A549 (cell line): ENCODE measurements at regions not wholly inside any gene's neighbourhood (a gene's known extent, or its start where the extent isn't known, plus 50 kb on each side); places are given as distances from the start of the nearest gene placed in this dataset.
"Not testable (repeated sequence)": the region's sequence is repeated elsewhere in the genome, so short reads cannot be mapped to it uniquely, and the experiment has no call there.

ENCODE experiments used
- ATAC-seq, 2 experiments: fragments of 200-7000 bp in 1 of 2; fragments of >200 bp in 1 of 2; cut with Nextera tagmentation in 1 of 2; cut with Tn5 transposase in 1 of 2; 3 replicates each; pipeline versions ENCODE4 v1.8.0 to v1.9.1; 2018 to 2020; ENCODE audit warnings: mild to moderate bottlenecking in 1 of 2, moderate library complexity in 1 of 2
- CTCF ChIA-PET: fragments of 300-600 bp; sonication (Branson Sonifier 250); formaldehyde crosslinking; extraction: SDS; loops from one replicate; lab custom pipeline; 2021; ENCODE audit warnings: antibody characterized with exemption, inconsistent platforms; lab: Yijun Ruan, JAX
- POLR2A ChIA-PET: fragments of 350-600 bp; formaldehyde crosslinking; extraction: SDS; loops from one replicate; lab custom pipeline; 2021; ENCODE audit warnings: antibody characterized with exemption, inconsistent platforms; lab: Yijun Ruan, JAX
- DNase-seq, 2 experiments: peaks; one replicate each; pipeline versions ENCODE4 v3.0.0 to v3.0.0-alpha.2; 2011 to 2016; ENCODE audit warnings: low read depth in 1 of 2, low spot score in 1 of 2
- FAIRE-seq: peaks from 2 replicates; lab custom pipeline; 2011; peaks lifted over from hg19 to GRCh38; lab: Jason Lieb, UNC
- H3K27ac ChIP-seq, 2 experiments: fragments of >200 bp; sonication (Bioruptor Twin); formaldehyde crosslinking; 3 replicates each; pipeline ENCODE4 v1.5.1; 2016 to 2017
- H3K4me1 ChIP-seq: fragments of >200 bp; sonication (Bioruptor Twin); formaldehyde crosslinking; 3 replicates; pipeline ENCODE4 v1.6.1; 2016
- H3K4me2 ChIP-seq: fragments of >200 bp; sonication (Bioruptor Twin); formaldehyde crosslinking; 3 replicates; pipeline ENCODE4 v1.6.1; 2016
- H3K4me3 ChIP-seq: fragments of >200 bp; sonication (Bioruptor Twin); formaldehyde crosslinking; 3 replicates; pipeline ENCODE4 v1.5.1; 2016
- H3K9me3 ChIP-seq: fragments of >200 bp; sonication (Bioruptor Twin); formaldehyde crosslinking; 3 replicates; pipeline ENCODE4 v1.6.1; 2016
- CTCF ChIP-seq: fragments of >200 bp; sonication (Bioruptor Twin); formaldehyde crosslinking; IDR thresholded peaks from 3 replicates; pipeline ENCODE4 v1.5.1; 2016
- EHF ChIP-seq: fragments of 250-450 bp; sonication (Bioruptor Pico); IDR thresholded peaks from 2 replicates; pipeline ENCODE4 v1.5.0; 2020; ENCODE audit warnings: mild to moderate bottlenecking
- FOSB ChIP-seq: fragments of 250-450 bp; sonication (Bioruptor Pico); IDR thresholded peaks from 2 replicates; pipeline ENCODE4 v1.5.0; 2020; ENCODE audit warnings: mild to moderate bottlenecking, moderate library complexity
- HOXA7 ChIP-seq: fragments of 250-450 bp; sonication (Bioruptor Pico); IDR thresholded peaks from 2 replicates; pipeline ENCODE4 v1.5.0; 2020; ENCODE audit warnings: mild to moderate bottlenecking, moderate library complexity
- HOXB13 ChIP-seq: fragments of 250-450 bp; sonication (Bioruptor Pico); IDR thresholded peaks from 2 replicates; pipeline ENCODE4 v1.5.0; 2020; ENCODE audit warnings: low read depth, mild to moderate bottlenecking, moderate library complexity
- MAZ ChIP-seq: fragments of 150-350 bp; IDR thresholded peaks from 2 replicates; pipeline ENCODE4 v1.6.1; 2014; ENCODE audit warnings: antibody characterized with exemption, low read depth, low read length, borderline replicate concordance
- NPAS2 ChIP-seq: fragments of 250-450 bp; sonication (Bioruptor Pico); IDR thresholded peaks from 2 replicates; pipeline ENCODE4 v1.8.0; 2022; ENCODE audit warnings: mild to moderate bottlenecking, moderate library complexity, borderline replicate concordance
- RAD21 ChIP-seq, 2 experiments: fragments of >200 bp in 1 of 2; sonication (Bioruptor Twin) in 1 of 2; formaldehyde crosslinking in 1 of 2; IDR thresholded peaks in 1 of 2; conservative IDR thresholded peaks in 1 of 2; 2 replicates in 1 of 2; 3 replicates in 1 of 2; pipeline ENCODE4 v1.6.1; 2012 to 2018; ENCODE audit warnings: inconsistent platforms in 1 of 2
- REST ChIP-seq: fragments of 200-600 bp; sonication (generic); IDR thresholded peaks from 2 replicates; pipeline ENCODE4 v1.6.1; 2016; ENCODE audit warnings: antibody characterized with exemption, mild to moderate bottlenecking, moderate library complexity
- RNF2 ChIP-seq: fragments of 200-600 bp; sonication (generic); IDR thresholded peaks from 2 replicates; pipeline ENCODE4 v1.6.1; 2016; ENCODE audit warnings: low read depth, mild to moderate bottlenecking, antibody characterized with exemption, moderate library complexity, borderline replicate concordance
- SMC3 ChIP-seq: fragments of >200 bp; sonication (Bioruptor Twin); formaldehyde crosslinking; IDR thresholded peaks from 3 replicates; pipeline ENCODE4 v1.6.1; 2018; ENCODE audit warnings: inconsistent platforms
- ZC3H11A ChIP-seq: fragments of 450-650 bp; IDR thresholded peaks from 2 replicates; pipeline ENCODE4 v1.6.1; 2014; ENCODE audit warnings: antibody characterized with exemption, mild to moderate bottlenecking
- ZSCAN20 ChIP-seq: fragments of 250-450 bp; sonication (Bioruptor Pico); IDR thresholded peaks from 2 replicates; pipeline ENCODE4 v1.8.0; 2022; ENCODE audit warnings: mild to moderate bottlenecking, moderate library complexity
- WGBS: methylation state at CpG from one replicate; pipeline ENCODE4 v1.1.6; 2017; ENCODE audit errors: missing lambda C conversion rate; 5-methylcytosine and 5-hydroxymethylcytosine counted together
- TF ChIP-seq, protein P1 (sequence below): IDR thresholded peaks from 2 replicates; pipeline ENCODE4 v1.6.1; 2012; ENCODE audit warnings: low read depth, borderline replicate concordance
- TF ChIP-seq, protein P2 (sequence below): IDR thresholded peaks from 2 replicates; pipeline ENCODE4 v1.6.1; 2012
- TF ChIP-seq, protein P3 (sequence below): IDR thresholded peaks from 2 replicates; pipeline ENCODE4 v1.6.1; 2012

DNA sequence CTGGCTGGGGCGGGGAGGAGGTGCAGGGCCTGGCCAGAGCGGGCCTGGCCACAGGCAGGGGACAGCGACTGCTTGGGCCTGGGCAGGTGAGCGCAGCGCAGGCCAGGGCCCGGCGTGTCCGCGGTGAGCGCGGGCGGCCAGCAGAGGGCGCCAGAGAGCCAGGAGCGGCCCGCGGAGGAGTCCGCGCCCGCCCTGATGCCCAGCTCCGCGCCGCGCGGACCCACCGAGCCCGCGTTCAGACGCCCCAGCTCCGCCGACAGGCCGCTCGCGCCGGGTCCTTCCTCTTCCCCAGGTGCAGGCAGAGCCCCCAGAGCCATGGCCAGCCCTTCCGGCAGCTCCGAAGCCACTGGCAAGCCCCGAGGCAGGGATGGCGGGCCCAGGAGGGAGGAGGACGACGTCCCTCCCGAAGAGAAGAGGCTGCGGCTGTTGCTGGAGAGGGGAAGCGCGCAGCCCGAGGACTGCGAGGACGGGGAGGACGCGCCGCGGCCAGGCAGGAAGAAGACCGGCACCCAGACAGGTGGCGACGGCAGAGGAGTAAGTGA lies 171.1 kb upstream of the OSBPL11 start:
- CTCF ChIA-PET = interaction anchor here (0.6 to 1.7 kb wide), 4 partner anchors 10 to 54 kb away, joined by 4 to 7 read pairs (median 6); no protein-coding TSS in a partner anchor
- H3K4me3 ChIP-seq = peak overlapping the region; percentile 42
- ATAC-seq = peak in 1 of 2 experiments; percentile 93; a peak in 3 of 6 replicates
- H3K4me1 ChIP-seq, POLR2A ChIA-PET, FAIRE-seq, H3K9me3 ChIP-seq: not testable (repeated sequence)
- peak overlapping the region; percentile 40 to 88; a peak in 5 of 6 replicates for H3K27ac ChIP-seq
- TF ChIP-seq, protein P1, sequence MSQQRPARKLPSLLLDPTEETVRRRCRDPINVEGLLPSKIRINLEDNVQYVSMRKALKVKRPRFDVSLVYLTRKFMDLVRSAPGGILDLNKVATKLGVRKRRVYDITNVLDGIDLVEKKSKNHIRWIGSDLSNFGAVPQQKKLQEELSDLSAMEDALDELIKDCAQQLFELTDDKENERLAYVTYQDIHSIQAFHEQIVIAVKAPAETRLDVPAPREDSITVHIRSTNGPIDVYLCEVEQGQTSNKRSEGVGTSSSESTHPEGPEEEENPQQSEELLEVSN = peak; percentile 60; the same call in 1 of the 2 replicates
- TF ChIP-seq CTCF = peak; percentile 66
- TF ChIP-seq RNF2 = peak; percentile 86; the same call in 1 of the 2 replicates
- TF ChIP-seq RAD21 (conservative IDR thresholded peaks at IDR 0.05 in 1 of 2, IDR thresholded peaks at IDR 0.05 in 1 of 2) = peak; percentile 38 to 62; a peak in 4 of 5 replicates
- TF ChIP-seq SMC3 = peak; percentile 50; the same call in 2 of the 3 replicates
- TF ChIP-seq, protein P2, sequence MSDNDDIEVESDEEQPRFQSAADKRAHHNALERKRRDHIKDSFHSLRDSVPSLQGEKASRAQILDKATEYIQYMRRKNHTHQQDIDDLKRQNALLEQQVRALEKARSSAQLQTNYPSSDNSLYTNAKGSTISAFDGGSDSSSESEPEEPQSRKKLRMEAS = peak; percentile 51; the same call in 1 of the 2 replicates
- peak; percentile 10 to 41 for DNase-seq
- no CpG with 5 or more reads among the region's 54 CpGs for WGBS
- H3K4me2 ChIP-seq = peak overlapping the region; percentile 70

GRCh38 chr3:125766931-125767330 lies 171.6 kb upstream of the OSBPL11 start:
- H3K4me1 ChIP-seq, POLR2A ChIA-PET, H3K9me3 ChIP-seq, FAIRE-seq, ATAC-seq: not testable (repeated sequence)
- DNase-seq = peak; percentile 0 to 1
- 54% methylated on average over 4 of the region's 23 CpGs for WGBS
- CTCF ChIA-PET = interaction anchor here (0.6 to 1.7 kb wide), 5 partner anchors 9 to 117 kb away, joined by 3 to 7 read pairs (median 6); no protein-coding TSS in a partner anchor
- peak overlapping the region; percentile 70 for H3K4me2 ChIP-seq
- H3K27ac ChIP-seq = peak overlapping the region in 1 of 2 experiments; percentile 88; a peak in 4 of 6 replicates
- peak overlapping the region; percentile 42 for H3K4me3 ChIP-seq

DNA sequence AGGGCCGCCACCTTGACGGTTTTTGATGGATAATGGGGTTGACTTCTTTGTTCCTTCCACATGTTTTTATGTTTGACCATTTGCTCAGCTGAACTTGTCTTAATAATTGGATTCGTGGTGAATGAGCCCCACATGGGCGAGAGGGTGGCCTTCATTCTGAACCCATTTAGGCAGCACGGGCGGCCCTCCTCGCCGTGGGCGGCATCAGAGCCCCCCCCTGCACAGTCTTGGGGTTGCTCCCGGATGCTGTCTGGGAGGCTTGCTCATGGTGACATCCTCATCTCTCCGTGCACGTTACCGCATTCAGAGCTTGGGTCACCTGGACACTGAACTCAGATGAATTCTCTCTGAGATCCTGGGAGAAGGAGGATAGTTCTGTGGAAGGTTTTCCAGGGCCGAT lies 172.3 kb upstream of the OSBPL11 start:
- Histone ChIP-seq H3K4me2 (no peak overlapping the region), H3K4me3 (no peak overlapping the region), H3K27ac (no peak overlapping the region)
- WGBS = 82% methylated on average over 12 of the region's 14 CpGs
- POLR2A ChIA-PET = no interaction called here
- FAIRE-seq (no peak), ATAC-seq (no peak)
- CTCF ChIA-PET = interaction anchor here (0.7 kb wide), 1 partner anchor 116 kb away, joined by 3 read pairs; no protein-coding TSS in a partner anchor
- TF ChIP-seq ZC3H11A (no peak), RNF2 (no peak), FOSB (CRISPR knock-in tag) (no peak), NPAS2 (CRISPR knock-in tag) (no peak), HOXA7 (no peak), HOXB13 (CRISPR knock-in tag) (no peak), ZSCAN20 (CRISPR knock-in tag) (no peak), EHF (CRISPR knock-in tag) (no peak), REST (no peak), MAZ (no peak)
- TF ChIP-seq, protein P3, sequence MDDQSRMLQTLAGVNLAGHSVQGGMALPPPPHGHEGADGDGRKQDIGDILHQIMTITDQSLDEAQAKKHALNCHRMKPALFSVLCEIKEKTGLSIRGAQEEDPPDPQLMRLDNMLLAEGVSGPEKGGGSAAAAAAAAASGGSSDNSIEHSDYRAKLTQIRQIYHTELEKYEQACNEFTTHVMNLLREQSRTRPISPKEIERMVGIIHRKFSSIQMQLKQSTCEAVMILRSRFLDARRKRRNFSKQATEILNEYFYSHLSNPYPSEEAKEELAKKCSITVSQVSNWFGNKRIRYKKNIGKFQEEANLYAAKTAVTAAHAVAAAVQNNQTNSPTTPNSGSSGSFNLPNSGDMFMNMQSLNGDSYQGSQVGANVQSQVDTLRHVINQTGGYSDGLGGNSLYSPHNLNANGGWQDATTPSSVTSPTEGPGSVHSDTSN = no peak
- TF ChIP-seq, all 56 proteins: peak for 0
- DNase-seq = no peak
- Histone ChIP-seq H3K4me1 (no peaks in the 10 kb centered on the region), H3K9me3 (no peaks in the 10 kb centered on the region)

GRCh38 chr3:125768821-125769220 lies 173.5 kb upstream of the OSBPL11 start:
- CTCF ChIA-PET = not testable (repeated sequence)

DNA sequence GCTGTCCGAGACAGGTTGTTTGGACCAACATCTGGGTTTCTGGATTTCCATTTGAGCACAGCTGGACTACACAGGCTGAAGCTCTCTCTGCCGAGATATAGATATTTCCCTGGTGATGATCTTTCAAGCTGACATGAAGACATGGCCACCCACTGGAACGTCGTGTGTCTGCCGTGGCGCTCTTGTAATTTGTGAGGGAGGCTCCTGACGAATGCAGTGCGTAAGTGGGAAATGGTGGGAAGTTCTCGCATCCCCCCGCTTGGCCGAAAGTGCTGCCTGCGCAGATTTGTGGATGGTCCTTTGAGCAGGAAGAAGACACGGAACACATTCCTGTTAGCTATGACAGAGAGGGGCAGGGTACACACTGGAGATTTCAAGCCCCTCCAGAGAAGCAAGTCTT lies 176.2 kb upstream of the OSBPL11 start:
- ATAC-seq, CTCF ChIA-PET, FAIRE-seq, H3K4me2 ChIP-seq, H3K4me1 ChIP-seq, H3K27ac ChIP-seq, DNase-seq, POLR2A ChIA-PET, H3K4me3 ChIP-seq, H3K9me3 ChIP-seq: not testable (repeated sequence)
- 73% methylated on average over 8 of the region's 13 CpGs for WGBS

More at GRCh38 chr3:125768821-125769220, 173.5 kb upstream of the OSBPL11 start:
- H3K4me2 ChIP-seq, POLR2A ChIA-PET, ATAC-seq, H3K9me3 ChIP-seq, H3K4me3 ChIP-seq, DNase-seq, FAIRE-seq, H3K4me1 ChIP-seq, H3K27ac ChIP-seq: not testable (repeated sequence)
- 71% methylated on average over 7 of the region's 7 CpGs for WGBS
